Prostate gland (tissue), 2 donors: ENCODE measurements at regions not wholly inside any gene's neighbourhood (a gene's known extent, or its start where the extent isn't known, plus 50 kb on each side); places are given as distances from the start of the nearest gene placed in this dataset.

Experiments used
- POLR2A ChIP-seq: fragments of 450-650 bp; IDR thresholded peaks from one replicate; pipeline ENCODE4 v1.6.1; 2016; ENCODE audit warnings: antibody characterized with exemption, mild to moderate bottlenecking
- POLR2AphosphoS5 ChIP-seq: sonication (generic); formaldehyde crosslinking; IDR thresholded peaks from one replicate; pipeline ENCODE4 v1.6.1; 2017; ENCODE audit warnings: antibody characterized with exemption
- TF ChIP-seq, protein P1 (sequence below), 4 experiments: fragments of 200-600 bp in 2 of 4; fragments of 450-650 bp in 2 of 4; sonication (generic) in 2 of 4; IDR thresholded peaks; 1 replicate in 3 of 4; 2 replicates in 1 of 4; pipeline ENCODE4 v1.5.1; 2016 to 2019; ENCODE audit warnings: antibody characterized with exemption in 4 of 4, mild to moderate bottlenecking in 2 of 4, moderate library complexity in 2 of 4

DNA sequence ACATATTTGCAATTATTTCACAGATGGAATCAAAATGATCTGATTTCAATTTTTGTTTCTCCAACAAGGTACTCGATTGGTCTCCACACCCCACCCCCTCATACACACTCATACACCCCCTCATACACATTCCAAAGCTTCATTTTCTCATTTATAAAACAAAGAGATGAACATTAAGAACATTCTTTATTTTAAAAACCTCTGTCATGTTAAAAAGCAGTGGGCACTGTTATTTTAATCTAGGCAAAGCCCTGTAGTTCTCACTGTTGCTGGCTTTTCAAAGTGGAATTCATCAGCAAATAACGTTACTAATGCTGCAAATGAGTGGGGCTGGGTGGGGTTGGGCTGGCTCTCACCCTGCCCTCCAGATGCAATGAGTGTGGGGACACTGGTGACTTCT, 289.6 kb upstream of the ASIC2 start:
- TF ChIP-seq, protein P1, sequence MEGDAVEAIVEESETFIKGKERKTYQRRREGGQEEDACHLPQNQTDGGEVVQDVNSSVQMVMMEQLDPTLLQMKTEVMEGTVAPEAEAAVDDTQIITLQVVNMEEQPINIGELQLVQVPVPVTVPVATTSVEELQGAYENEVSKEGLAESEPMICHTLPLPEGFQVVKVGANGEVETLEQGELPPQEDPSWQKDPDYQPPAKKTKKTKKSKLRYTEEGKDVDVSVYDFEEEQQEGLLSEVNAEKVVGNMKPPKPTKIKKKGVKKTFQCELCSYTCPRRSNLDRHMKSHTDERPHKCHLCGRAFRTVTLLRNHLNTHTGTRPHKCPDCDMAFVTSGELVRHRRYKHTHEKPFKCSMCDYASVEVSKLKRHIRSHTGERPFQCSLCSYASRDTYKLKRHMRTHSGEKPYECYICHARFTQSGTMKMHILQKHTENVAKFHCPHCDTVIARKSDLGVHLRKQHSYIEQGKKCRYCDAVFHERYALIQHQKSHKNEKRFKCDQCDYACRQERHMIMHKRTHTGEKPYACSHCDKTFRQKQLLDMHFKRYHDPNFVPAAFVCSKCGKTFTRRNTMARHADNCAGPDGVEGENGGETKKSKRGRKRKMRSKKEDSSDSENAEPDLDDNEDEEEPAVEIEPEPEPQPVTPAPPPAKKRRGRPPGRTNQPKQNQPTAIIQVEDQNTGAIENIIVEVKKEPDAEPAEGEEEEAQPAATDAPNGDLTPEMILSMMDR (IDR thresholded peaks at IDR 0.05), result no peak
- TF ChIP-seq POLR2A, result no peak
- no peak for TF ChIP-seq POLR2AphosphoS5
